Astrocyte of the spinal cord (primary cell): ENCODE measurements at regions not wholly inside any gene's neighbourhood (a gene's known extent, or its start where the extent isn't known, plus 50 kb on each side); places are given as distances from the start of the nearest gene placed in this dataset.

ENCODE experiments used
- DNase-seq: peaks from one replicate; pipeline ENCODE4 v3.0.0; 2011; ENCODE audit warnings: low read depth, low spot score
- H3K4me3 ChIP-seq: 2 replicates; pipeline ENCODE4 v1.5.1; 2011; ENCODE audit warnings: low read depth, mild to moderate bottlenecking, low read length, moderate library complexity
- CTCF ChIP-seq: IDR thresholded peaks from 2 replicates; pipeline ENCODE4 v1.5.1; 2012; ENCODE audit warnings: low read depth, mild to moderate bottlenecking, low read length, inconsistent platforms
- in situ Hi-C: cut with HindIII; loops from 2 replicates; pipeline ENCODE4 v1.10.0; 2017; ENCODE audit warnings: low sequenced_read_pairs

- in situ Hi-C loops = no loop called here
Observed at GRCh38 chr1:99580451-99580850, 65.5 kb upstream of the PALMD start.

GRCh38 chr1:99587008-99587407, 58.9 kb upstream of the PALMD start:
- no peak for DNase-seq
- TF ChIP-seq CTCF = no peak
- no peak overlapping the region for H3K4me3 ChIP-seq
- in situ Hi-C loops = no loop called here

More at GRCh38 chr1:99580451-99580850, 65.5 kb upstream of the PALMD start:
- H3K4me3 ChIP-seq = no peak overlapping the region
- DNase-seq = no peak
- TF ChIP-seq CTCF = no peak

GRCh38 chr1:99589186-99589636, 56.7 kb upstream of the PALMD start:
- TF ChIP-seq CTCF = no peak
- no peak overlapping the region for H3K4me3 ChIP-seq
- no peak for DNase-seq
- in situ Hi-C loops = no loop called here

- TF ChIP-seq CTCF = no peak
- DNase-seq = peak; percentile 97
- H3K4me3 ChIP-seq = no peak overlapping the region
- in situ Hi-C loops = no loop called here
Observed at GRCh38 chr1:99590578-99591209, 55.2 kb upstream of the PALMD start.

- no peak for TF ChIP-seq CTCF
- H3K4me3 ChIP-seq = no peak overlapping the region
- DNase-seq = no peak
- in situ Hi-C loops = no loop called here
Observed at GRCh38 chr1:99591886-99592285, 54.0 kb upstream of the PALMD start.

- no peak overlapping the region for H3K4me3 ChIP-seq
- in situ Hi-C loops = no loop called here
- no peak for DNase-seq
- TF ChIP-seq CTCF = no peak
Observed at GRCh38 chr1:99594205-99594604, 51.7 kb upstream of the PALMD start.
